ENCODE measurements at regions not wholly inside any gene's neighbourhood (a gene's known extent, or its start where the extent isn't known, plus 50 kb on each side); places are given as distances from the start of the nearest gene placed in this dataset.

GRCh38 chr2:78521938-78522337 lies 503.6 kb upstream of the REG3G start:
- Histone ChIP-seq H3K27me3 (no peaks in the 10 kb centered on the region), H3K4me3 (no peak overlapping the region), H3K4me1 (no peaks in the 10 kb centered on the region), H3K36me3 (no peaks in the 10 kb centered on the region), H3K9me3 (peaks cover 0 to 3% (median 0%) of the 10 kb centered on the region in 11 donors), H3K27ac (no peak overlapping the region)
- ATAC-seq (no peak), DNase-seq (no peak)
- intact Hi-C loops (cut with DNase I) = no loop called here
- TF ChIP-seq CTCF (IDR thresholded peaks at IDR 0.05) = no peak
- 66 to 71% methylated on average over 3 of the region's 3 CpGs for WGBS, 2 donors

- Histone ChIP-seq H3K27ac (no peak overlapping the region), H3K27me3 (no peaks in the 10 kb centered on the region), H3K36me3 (no peaks in the 10 kb centered on the region), H3K9me3 (peaks cover 0 to 6% (median 0%) of the 10 kb centered on the region in 11 donors), H3K4me3 (no peak overlapping the region), H3K4me1 (no peaks in the 10 kb centered on the region)
- DNase-seq (no peak), ATAC-seq (no peak)
- intact Hi-C loops (cut with DNase I) = no loop called here
- no peak for TF ChIP-seq CTCF (IDR thresholded peaks at IDR 0.05)
- WGBS, 2 donors = 33 to 36% methylated on average over 5 of the region's 5 CpGs
Measured at GRCh38 chr2:78532762-78533379, 492.6 kb upstream of the REG3G start.

- Histone ChIP-seq H3K4me3 (no peak overlapping the region), H3K4me1 (no peaks in the 10 kb centered on the region), H3K27ac (no peak overlapping the region), H3K27me3 (no peaks in the 10 kb centered on the region), H3K36me3 (no peaks in the 10 kb centered on the region), H3K9me3 (peaks cover 0 to 11% (median 0%) of the 10 kb centered on the region in 11 donors)
- intact Hi-C loops (cut with DNase I) = no loop called here
- TF ChIP-seq CTCF (IDR thresholded peaks at IDR 0.05) = no peak
- ATAC-seq = no peak
- DNase-seq = no peak
Measured at GRCh38 chr2:78535395-78535794, 490.1 kb upstream of the REG3G start.

GRCh38 chr2:78538322-78538721 lies 487.2 kb upstream of the REG3G start:
- Histone ChIP-seq H3K9me3 (peaks cover 0 to 31% (median 0%) of the 10 kb centered on the region in 11 donors), H3K4me3 (no peak overlapping the region), H3K27me3 (no peaks in the 10 kb centered on the region), H3K36me3 (no peaks in the 10 kb centered on the region), H3K4me1 (no peaks in the 10 kb centered on the region), H3K27ac (no peak overlapping the region)
- TF ChIP-seq CTCF (IDR thresholded peaks at IDR 0.05) = no peak
- intact Hi-C loops (cut with DNase I) = no loop called here
- WGBS, 2 donors = 92 to 98% methylated on average over 1 of the region's 1 CpG
- ATAC-seq (no peak), DNase-seq (no peak)
